GM18502 (cell line): ENCODE measurements at regions not wholly inside any gene's neighbourhood (a gene's known extent, or its start where the extent isn't known, plus 50 kb on each side); places are given as distances from the start of the nearest gene placed in this dataset.
"Not testable (repeated sequence)": the region's sequence is repeated elsewhere in the genome, so short reads cannot be mapped to it uniquely, and the experiment has no call there.

Experiments
- ATAC-seq: cut with Tn5 transposase; IDR thresholded peaks from one replicate; pipeline ENCODE4 v1.9.1; 2021; ENCODE audit warnings: mild to moderate bottlenecking; ENCODE audit not compliant: unreplicated experiment, poor library complexity

GRCh38 chr6:67947762-67948161, 687.3 kb upstream of the ADGRB3 start:
- ATAC-seq: not testable (repeated sequence)

GRCh38 chr6:67935976-67936477, 699.1 kb upstream of the ADGRB3 start:
- no peak for ATAC-seq

- no peak for ATAC-seq
Observed at GRCh38 chr6:67933278-67933677, 701.8 kb upstream of the ADGRB3 start.

- not testable (repeated sequence) for ATAC-seq
Observed at GRCh38 chr6:67922588-67922987, 712.5 kb upstream of the ADGRB3 start.

- ATAC-seq: not testable (repeated sequence)
Observed at GRCh38 chr6:67920040-67920439, 715.0 kb upstream of the ADGRB3 start.

GRCh38 chr6:67916399-67916798, 718.7 kb upstream of the ADGRB3 start:
- ATAC-seq: no peak

- no peak for ATAC-seq
Observed at GRCh38 chr6:67914419-67914818, 720.7 kb upstream of the ADGRB3 start.

GRCh38 chr6:67909354-67909753, 725.7 kb upstream of the ADGRB3 start:
- no peak for ATAC-seq

GRCh38 chr6:67908379-67908778, 726.7 kb upstream of the ADGRB3 start:
- ATAC-seq: no peak

- not testable (repeated sequence) for ATAC-seq
Observed at GRCh38 chr6:67904735-67905134, 730.3 kb upstream of the ADGRB3 start.

- ATAC-seq: no peak
Observed at GRCh38 chr6:67898875-67899274, 736.2 kb upstream of the ADGRB3 start.

GRCh38 chr6:67897998-67898607, 737.0 kb upstream of the ADGRB3 start:
- ATAC-seq: no peak

- no peak for ATAC-seq
Observed at GRCh38 chr6:67896476-67896875, 738.6 kb upstream of the ADGRB3 start.

GRCh38 chr6:67889682-67889995, 745.4 kb upstream of the ADGRB3 start:
- ATAC-seq: no peak

GRCh38 chr6:67888886-67889681, 746.0 kb upstream of the ADGRB3 start:
- no peak for ATAC-seq

GRCh38 chr6:67888546-67888885, 746.6 kb upstream of the ADGRB3 start:
- no peak for ATAC-seq

GRCh38 chr6:67887747-67888545, 747.1 kb upstream of the ADGRB3 start:
- ATAC-seq: no peak

GRCh38 chr6:67887419-67887746, 747.7 kb upstream of the ADGRB3 start:
- ATAC-seq: no peak

- no peak for ATAC-seq
Observed at GRCh38 chr6:67886840-67887292, 748.2 kb upstream of the ADGRB3 start.

GRCh38 chr6:67886036-67886707, 748.9 kb upstream of the ADGRB3 start:
- no peak for ATAC-seq
